ENCODE measurements at regions not wholly inside any gene's neighbourhood (a gene's known extent, or its start where the extent isn't known, plus 50 kb on each side); places are given as distances from the start of the nearest gene placed in this dataset.

- TF ChIP-seq CTCF (conservative IDR thresholded peaks at IDR 0.05 in 1 of 2, IDR thresholded peaks at IDR 0.05 in 1 of 2; ENCODE audit: extremely low read depth in 1 of 2, insufficient read depth in 1 of 2, low read depth in 1 of 2, low read length in 2 of 2) = no peak
- TF ChIP-seq EZH2 (IDR thresholded peaks at IDR 0.05; ENCODE audit: borderline replicate concordance, low read length) = no peak
Observed at GRCh38 chr4:113821856-113822255, 60.3 kb upstream of the CAMK2D start.
